GM12878 (cell line): ENCODE measurements at regions not wholly inside any gene's neighbourhood (a gene's known extent, or its start where the extent isn't known, plus 50 kb on each side); places are given as distances from the start of the nearest gene placed in this dataset.

ENCODE experiments used
- ATAC-seq: fragments of 200-7000 bp; cut with Tn5 transposase; 3 replicates; pipeline ENCODE4 v1.9.1; 2020; ENCODE audit warnings: mild to moderate bottlenecking, moderate library complexity
- BruUV-seq: library from RNA; stranded (reverse); fragments of 400-500 nt; replicated peaks from 2 replicates; lab custom pipeline; 2021; lab: Mats Ljungman, UMichigan
- CTCF ChIA-PET: fragments of 300-600 bp; sonication (Branson Sonifier 250); formaldehyde crosslinking; extraction: SDS; loops from one replicate; lab custom pipeline; 2021; ENCODE audit warnings: inconsistent platforms; lab: Yijun Ruan, JAX
- POLR2A ChIA-PET: fragments of 350-600 bp; formaldehyde crosslinking; extraction: SDS; loops from one replicate; lab custom pipeline; 2021; ENCODE audit warnings: inconsistent platforms; lab: Charles Lee
- RAD21 ChIA-PET: fragments of 300-600 bp; sonication (Branson Sonifier 250); formaldehyde crosslinking; loops from one replicate; lab custom pipeline; 2023; ENCODE audit warnings: antibody characterized with exemption; ENCODE audit not compliant: unreplicated experiment; lab: Charles Lee
- SMC1A ChIA-PET: fragments of 300-600 bp; sonication (Branson Sonifier 250); formaldehyde crosslinking; loops from one replicate; lab custom pipeline; 2023; ENCODE audit not compliant: unreplicated experiment, uncharacterized antibody; lab: Charles Lee
- DNase-seq: peaks from one replicate; pipeline ENCODE4 v3.0.0-alpha.2; 2011; ENCODE audit warnings: low read depth, low spot score
- FAIRE-seq: peaks from 3 replicates; lab custom pipeline; 2011; peaks lifted over from hg19 to GRCh38; lab: Jason Lieb, UNC
- H2AFZ ChIP-seq: 2 replicates; pipeline ENCODE4 v1.6.0; 2011; ENCODE audit warnings: low read depth, low read length, control low read depth; ENCODE audit not compliant: control insufficient read depth
- H3K27ac ChIP-seq: 2 replicates; pipeline ENCODE4 v1.5.1; 2011; ENCODE audit warnings: control low read depth; ENCODE audit not compliant: control insufficient read depth, insufficient read depth
- H3K27me3 ChIP-seq, 2 experiments: replicated peaks in 1 of 2; 2 replicates each; pipeline versions ENCODE4 v1.6.0 to v1.6.1; 2011; ENCODE audit warnings: low read length in 1 of 2; ENCODE audit not compliant: control insufficient read depth in 2 of 2, insufficient read depth in 2 of 2
- H3K36me3 ChIP-seq, 2 experiments: 2 replicates each; pipeline ENCODE4 v1.5.1; 2011; ENCODE audit warnings: low read length in 1 of 2; ENCODE audit not compliant: control insufficient read depth in 2 of 2, insufficient read depth in 2 of 2
- H3K4me1 ChIP-seq: 2 replicates; pipeline ENCODE4 v1.6.1; 2011; ENCODE audit warnings: mild to moderate bottlenecking, low read length, moderate library complexity, mixed read lengths; ENCODE audit not compliant: control insufficient read depth, insufficient read depth
- H3K4me2 ChIP-seq: 2 replicates; pipeline ENCODE4 v1.6.0; 2011; ENCODE audit warnings: control low read depth; ENCODE audit not compliant: control insufficient read depth, insufficient read depth
- H3K4me3 ChIP-seq: fragments of 200-600 bp; sonication (generic); 2 replicates; pipeline ENCODE4 v1.5.1; 2016
- H3K79me2 ChIP-seq: 2 replicates; pipeline ENCODE4 v1.6.0; 2011; ENCODE audit warnings: low read length; ENCODE audit not compliant: control insufficient read depth, insufficient read depth
- H3K9ac ChIP-seq: 2 replicates; pipeline ENCODE4 v1.8.0; 2011; ENCODE audit warnings: low read length, control low read depth, mixed read lengths; ENCODE audit not compliant: control insufficient read depth, insufficient read depth
- H3K9me3 ChIP-seq: replicated peaks from 3 replicates; pipeline ENCODE4 v1.5.1; 2011; ENCODE audit warnings: mild to moderate bottlenecking, low read length; ENCODE audit not compliant: control insufficient read depth, insufficient read depth
- H4K20me1 ChIP-seq: 2 replicates; pipeline ENCODE4 v1.6.0; 2011; ENCODE audit not compliant: control insufficient read depth, insufficient read depth
- ASH2L ChIP-seq: fragments of 300-600, 200-600 bp; sonication (generic); IDR thresholded peaks from 2 replicates; pipeline ENCODE4 v1.6.1; 2017; ENCODE audit warnings: low read depth, mild to moderate bottlenecking, borderline replicate concordance
- BACH1 ChIP-seq: fragments of 450-650 bp; IDR thresholded peaks from 2 replicates; pipeline ENCODE4 v1.6.1; 2017; ENCODE audit warnings: mild to moderate bottlenecking, borderline replicate concordance
- CBX5 ChIP-seq: sonication (generic); IDR thresholded peaks from 2 replicates; pipeline ENCODE4 v1.6.1; 2016; ENCODE audit warnings: low read depth, moderate library complexity, mild to moderate bottlenecking, inconsistent platforms
- E2F8 ChIP-seq: fragments of 450-650 bp; IDR thresholded peaks from 2 replicates; pipeline ENCODE4 v1.6.1; 2018; ENCODE audit warnings: mild to moderate bottlenecking, low read depth, moderate library complexity; ENCODE audit not compliant: partially characterized antibody
- ETV6 ChIP-seq, 2 experiments: fragments of 450-650 bp in 1 of 2; IDR thresholded peaks in 1 of 2; conservative IDR thresholded peaks in 1 of 2; 2 replicates each; pipeline ENCODE4 v1.6.1; 2014; ENCODE audit warnings: antibody characterized with exemption in 1 of 2, borderline replicate concordance in 1 of 2, low read depth in 1 of 2, mild to moderate bottlenecking in 1 of 2, moderate library complexity in 1 of 2
- HDAC2 ChIP-seq: fragments of 200-600 bp; sonication (generic); IDR thresholded peaks from 2 replicates; pipeline ENCODE4 v1.6.1; 2017
- NR2C1 ChIP-seq: fragments of 450-650 bp; IDR thresholded peaks from 2 replicates; pipeline ENCODE4 v1.6.1; 2017; ENCODE audit warnings: antibody characterized with exemption, mild to moderate bottlenecking, moderate library complexity
- PBX3 ChIP-seq: IDR thresholded peaks from 2 replicates; pipeline ENCODE4 v1.6.1; 2011; ENCODE audit warnings: mild to moderate bottlenecking, low read depth, low read length, moderate library complexity; ENCODE audit not compliant: insufficient replicate concordance
- SIN3A ChIP-seq: IDR thresholded peaks from 2 replicates; pipeline ENCODE4 v1.6.1; 2012; ENCODE audit warnings: low read depth, low read length, improper control_type of control experiment
- YBX1 ChIP-seq: fragments of 450-650 bp; IDR thresholded peaks from 2 replicates; pipeline ENCODE4 v1.6.1; 2016; ENCODE audit warnings: antibody characterized with exemption
- ZBTB33 ChIP-seq: fragments of 450-650 bp; IDR thresholded peaks from 2 replicates; pipeline ENCODE4 v1.6.1; 2017; ENCODE audit warnings: mild to moderate bottlenecking
- ZNF384 ChIP-seq: IDR thresholded peaks from 2 replicates; pipeline ENCODE4 v1.6.1; 2012; ENCODE audit warnings: low read depth, mild to moderate bottlenecking, low read length, improper control_type of control experiment, borderline replicate concordance
- ZNF687 ChIP-seq: fragments of 450-650 bp; IDR thresholded peaks from 2 replicates; pipeline ENCODE4 v1.6.1; 2017; ENCODE audit warnings: mild to moderate bottlenecking, moderate library complexity
- in situ Hi-C: fragments of 300-500 bp; cut with MboI; formaldehyde crosslinking; loops from 9 replicates; pipeline ENCODE4 v1.14.3; 2018; ENCODE audit warnings: mixed read lengths
- intact Hi-C: fragments of 100-400 bp; cut with micrococcal nuclease; formaldehyde crosslinking; loops from one replicate; pipeline ENCODE4 v1.14.2; 2022; ENCODE audit not compliant: unreplicated experiment

GRCh38 chr2:56523816-56524215 lies 340.0 kb downstream of the CCDC85A start:
- Histone ChIP-seq H3K27me3 (no peaks in the 10 kb centered on the region), H3K4me3 (no peak overlapping the region), H3K27ac (no peak overlapping the region), H2AFZ (no peak overlapping the region), H3K9ac (no peak overlapping the region), H3K36me3 (no peaks in the 10 kb centered on the region), H3K9me3 (no peaks in the 10 kb centered on the region), H4K20me1 (no peaks in the 10 kb centered on the region), H3K4me2 (no peak overlapping the region), H3K79me2 (no peaks in the 10 kb centered on the region), H3K4me1 (no peaks in the 10 kb centered on the region)
- no TSS peak for BruUV-seq
- ChIA-PET RAD21 (no interaction called here), CTCF (no interaction called here), POLR2A (no interaction called here), SMC1A (no interaction called here)
- in situ Hi-C loops (no loop called here), intact Hi-C loops (loop anchor here (5.0 kb wide), 1 partner anchor 342 kb away; the partner anchor contains the start of gene CCDC85A)
- ATAC-seq: no peak
- no peak for FAIRE-seq
- no peak for DNase-seq
- TF ChIP-seq YBX1 (no peak), CBX5 (no peak), SIN3A (no peak), ETV6 (conservative IDR thresholded peaks at IDR 0.05 in 1 of 2, IDR thresholded peaks at IDR 0.05 in 1 of 2; ENCODE audit: borderline replicate concordance in 1 of 2, low read depth in 1 of 2) (no peak), NR2C1 (no peak), PBX3 (no peak), HDAC2 (no peak), ZNF384 (no peak), ZBTB33 (no peak), E2F8 (no peak), BACH1 (no peak), ASH2L (no peak), ZNF687 (no peak)
